ENCODE measurements at regions not wholly inside any gene's neighbourhood (a gene's known extent, or its start where the extent isn't known, plus 50 kb on each side); places are given as distances from the start of the nearest gene placed in this dataset.

GRCh38 chr13:111936267-111936925 lies 130.6 kb upstream of the SOX1 start:
- H3K36me3 ChIP-seq (replicated peaks in 1 of 2; ENCODE audit: control insufficient read depth in 1 of 2, insufficient read depth in 2 of 2, low read length in 1 of 2): no peaks in the 10 kb centered on the region
- H3K9me3 ChIP-seq: no peaks in the 10 kb centered on the region
- H3K27me3 ChIP-seq (ENCODE audit: insufficient read depth): no peaks in the 10 kb centered on the region
- no peak for TF ChIP-seq USF1 (IDR thresholded peaks at IDR 0.05; ENCODE audit: borderline replicate concordance, low read depth)
- TF ChIP-seq ZBTB33 (IDR thresholded peaks at IDR 0.05; ENCODE audit: borderline replicate concordance, low read depth): no peak
- TF ChIP-seq EP300 (IDR thresholded peaks at IDR 0.05; ENCODE audit: borderline replicate concordance in 1 of 2, low read depth in 1 of 2, low read length in 1 of 2): no peak
- no peak for TF ChIP-seq SIN3A (IDR thresholded peaks at IDR 0.05; ENCODE audit: borderline replicate concordance, low read depth, low read length)
- no peak for TF ChIP-seq TAF1 (IDR thresholded peaks at IDR 0.05; ENCODE audit: borderline replicate concordance, low read depth, low read length)
- no peak for TF ChIP-seq SMC3 (IDR thresholded peaks at IDR 0.05; ENCODE audit: low read depth, low read length)
- TF ChIP-seq MXI1 (IDR thresholded peaks at IDR 0.05; ENCODE audit: low read depth, low read length): no peak
- TF ChIP-seq POLR2AphosphoS5 (IDR thresholded peaks at IDR 0.05; ENCODE audit: low read depth, low read length): no peak
- no peak for TF ChIP-seq ELF1 (IDR thresholded peaks at IDR 0.05)
- no peak for TF ChIP-seq RXRA (IDR thresholded peaks at IDR 0.05; ENCODE audit: borderline replicate concordance, low read depth)
- TF ChIP-seq REST (IDR thresholded peaks at IDR 0.05; ENCODE audit: low read depth, low read length): no peak
- no peak for TF ChIP-seq FOSL2 (IDR thresholded peaks at IDR 0.05; ENCODE audit: borderline replicate concordance, low read depth)
- TF ChIP-seq FOXJ3 (CRISPR knock-in tag; IDR thresholded peaks at IDR 0.05): no peak
- TF ChIP-seq IRF3 (IDR thresholded peaks at IDR 0.05; ENCODE audit: low read depth, low read length): no peak
- WGBS (ENCODE audit: low lambda C conversion rate): 25% methylated on average over 3 of the region's 3 CpGs
- no peaks in the 10 kb centered on the region for H4K20me1 ChIP-seq (ENCODE audit: insufficient read depth)
- no peak for DNase-seq
- no peaks in the 10 kb centered on the region for H3K79me2 ChIP-seq (ENCODE audit: insufficient read depth)
- H3K4me2 ChIP-seq: no peak overlapping the region
- H2AFZ ChIP-seq (ENCODE audit: low read depth): no peak overlapping the region
- H3F3A ChIP-seq (replicated peaks; ENCODE audit: insufficient read depth): no peaks in the 10 kb centered on the region
- POLR2A ChIA-PET: no interaction called here
- H3K27ac ChIP-seq (ENCODE audit: low read depth in 2 of 2, low read length in 1 of 2): no peak overlapping the region
- no peak overlapping the region for H3K4me3 ChIP-seq (ENCODE audit: low read depth in 2 of 2, low read length in 1 of 2)
- no peaks in the 10 kb centered on the region for H3K9me2 ChIP-seq
- H3K4me1 ChIP-seq (ENCODE audit: control insufficient read depth in 1 of 2, insufficient read depth in 2 of 2, low read depth in 1 of 2, low read length in 1 of 2): no peaks in the 10 kb centered on the region
- CTCF ChIA-PET: no interaction called here
- H3K9ac ChIP-seq: no peak overlapping the region

Measured in SK-N-SH (cell line).